Fibroblast of skin of right biceps (primary cell): ENCODE measurements at regions not wholly inside any gene's neighbourhood (a gene's known extent, or its start where the extent isn't known, plus 50 kb on each side); places are given as distances from the start of the nearest gene placed in this dataset.
"Not testable (repeated sequence)": the region's sequence is repeated elsewhere in the genome, so short reads cannot be mapped to it uniquely, and the experiment has no call there.

Source experiments
- DNase-seq: peaks from one replicate; pipeline ENCODE4 v3.0.0-alpha.2; 2013

DNA sequence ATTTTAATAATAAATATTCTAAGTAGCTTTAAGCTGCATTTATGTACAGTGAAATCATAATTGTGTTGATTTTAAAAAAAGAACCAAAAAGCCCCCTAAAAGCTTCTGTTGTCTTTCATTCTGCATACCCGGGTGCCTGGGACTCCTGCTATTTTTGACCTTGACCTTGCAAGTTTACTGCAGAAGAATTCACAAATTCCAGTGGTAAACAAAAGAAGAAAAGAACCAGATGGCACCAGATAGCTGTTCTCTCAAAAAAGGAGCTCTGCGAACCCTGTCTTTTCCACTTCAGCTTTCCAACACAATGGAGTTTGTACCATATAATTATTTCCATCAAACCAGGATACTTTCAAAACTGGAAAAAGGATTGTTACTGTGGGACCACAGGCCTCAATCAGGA, 363.3 kb downstream of the SMOC2 start:
- no peak for DNase-seq

- no peak for DNase-seq
Measured at GRCh38 chr6:168803874-168804273, 362.9 kb downstream of the SMOC2 start.

DNA sequence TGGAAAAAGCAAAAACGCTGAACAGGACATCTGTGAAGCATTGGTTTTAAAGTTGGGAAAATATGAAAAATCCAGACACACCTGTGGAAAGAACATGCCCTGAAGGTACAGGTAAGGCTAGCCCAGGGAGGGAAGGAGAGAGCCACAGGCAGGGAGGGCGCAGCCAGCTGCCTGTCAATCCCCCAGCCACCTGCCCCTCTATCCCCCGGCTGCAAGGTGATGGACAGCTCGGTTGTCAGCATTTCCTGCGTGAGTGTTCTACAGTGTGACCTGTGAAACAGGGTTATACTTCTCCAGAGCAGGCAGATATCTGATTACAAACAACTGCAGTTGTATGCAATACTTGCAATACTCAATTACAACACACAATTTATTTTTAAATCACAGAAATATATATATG, 358.1 kb downstream of the SMOC2 start:
- no peak for DNase-seq

- no peak for DNase-seq
Measured at GRCh38 chr6:168796106-168796505, 355.1 kb downstream of the SMOC2 start.

DNA sequence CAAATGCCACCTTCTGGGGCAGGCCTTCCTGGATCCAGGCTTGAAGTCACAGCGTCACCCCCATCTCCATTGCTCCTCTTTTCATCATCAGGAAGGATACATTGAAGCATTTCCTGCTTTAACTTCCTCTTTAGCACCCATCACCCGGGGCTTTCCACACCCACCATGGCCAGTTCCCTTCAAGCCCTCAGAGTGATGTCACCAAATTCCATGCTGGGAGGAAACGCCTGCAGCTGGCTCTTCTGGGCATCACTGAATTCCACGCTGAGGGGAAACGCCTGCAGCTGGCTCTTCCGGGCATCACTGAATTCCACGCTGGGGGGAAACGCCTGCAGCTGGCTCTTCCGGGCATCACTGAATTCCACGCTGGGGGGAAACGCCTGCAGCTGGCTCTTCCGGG, 354.6 kb downstream of the SMOC2 start:
- not testable (repeated sequence) for DNase-seq

- no peak for DNase-seq
Measured at GRCh38 chr6:168794491-168794890, 353.5 kb downstream of the SMOC2 start.

- no peak for DNase-seq
Measured at GRCh38 chr6:168793649-168794048, 352.7 kb downstream of the SMOC2 start.

- no peak for DNase-seq
Measured at GRCh38 chr6:168791917-168792316, 350.9 kb downstream of the SMOC2 start.

GRCh38 chr6:168789699-168790098, 348.7 kb downstream of the SMOC2 start:
- no peak for DNase-seq

- DNase-seq, result no peak
Measured at GRCh38 chr6:168785720-168786511, 344.9 kb downstream of the SMOC2 start.

DNA sequence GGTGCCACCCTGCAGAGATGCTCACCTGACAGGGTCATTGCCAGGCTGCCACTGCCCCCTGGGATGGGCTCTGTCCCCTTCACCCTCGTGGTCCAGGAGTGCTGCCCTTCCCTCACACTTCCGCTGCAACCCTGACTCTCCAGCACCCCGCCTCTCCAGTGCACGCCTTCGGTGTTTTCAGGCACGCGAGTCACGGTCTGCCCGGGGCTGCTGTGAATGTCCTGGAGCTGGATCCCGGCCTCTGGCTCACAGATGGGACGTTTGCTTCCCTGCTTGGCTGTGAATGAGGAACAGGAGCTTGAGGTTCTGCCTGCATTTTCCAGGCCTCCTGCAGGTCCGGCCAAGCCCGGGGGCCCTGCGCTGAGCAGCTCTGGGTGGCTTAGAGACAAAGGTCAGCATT, 343.4 kb downstream of the SMOC2 start:
- no peak for DNase-seq

- no peak for DNase-seq
Measured at GRCh38 chr6:168783720-168784119, 342.7 kb downstream of the SMOC2 start.

- DNase-seq, result no peak
Measured at GRCh38 chr6:168782187-168782751, 341.3 kb downstream of the SMOC2 start.

- DNase-seq, result peak; percentile 2
Measured at GRCh38 chr6:168778201-168778600, 337.2 kb downstream of the SMOC2 start.

DNA sequence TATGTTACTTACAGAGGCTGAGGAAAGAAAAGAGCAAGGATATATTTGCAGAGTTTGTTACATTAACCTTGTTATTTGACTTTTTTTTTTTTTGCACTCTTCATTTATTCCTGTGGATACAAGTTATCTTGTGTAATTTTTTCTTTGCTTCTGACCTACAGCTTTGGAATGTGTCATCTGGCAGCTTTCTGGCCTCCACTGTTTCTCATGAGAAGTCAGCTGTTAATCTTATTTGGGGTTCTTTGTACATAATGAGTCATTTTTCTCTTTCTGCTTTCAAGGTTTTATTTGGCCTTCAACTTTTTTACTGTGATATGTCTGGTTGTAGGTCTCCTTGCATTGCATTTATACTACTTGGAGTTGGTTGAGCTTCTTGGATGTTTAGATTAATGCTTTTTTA, 333.4 kb downstream of the SMOC2 start:
- peak; percentile 6 for DNase-seq

- DNase-seq, result no peak
Measured at GRCh38 chr6:168773788-168774187, 332.8 kb downstream of the SMOC2 start.

GRCh38 chr6:168765752-168766151, 324.8 kb downstream of the SMOC2 start:
- no peak for DNase-seq

- DNase-seq, result peak; percentile 65
Measured at GRCh38 chr6:168756009-168756634, 315.1 kb downstream of the SMOC2 start.

DNA sequence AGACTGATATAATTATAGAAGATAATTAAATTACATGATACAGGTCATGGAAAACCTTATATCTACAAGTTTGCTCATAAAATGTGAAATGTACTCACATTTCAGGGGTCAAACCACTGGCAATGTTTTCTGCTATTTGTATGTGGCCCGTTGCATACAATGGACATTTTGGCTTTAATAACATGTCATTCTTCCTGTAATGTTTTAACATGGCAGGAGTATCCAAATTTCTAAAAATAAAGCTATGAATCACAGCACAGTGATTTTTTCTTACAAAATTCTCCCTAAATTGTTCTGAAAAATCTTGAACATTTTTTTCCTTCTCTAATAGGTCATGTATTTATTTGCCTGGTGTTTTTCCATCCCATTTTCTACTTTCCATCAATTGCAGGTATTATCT, 305.7 kb downstream of the SMOC2 start:
- DNase-seq, result no peak

DNA sequence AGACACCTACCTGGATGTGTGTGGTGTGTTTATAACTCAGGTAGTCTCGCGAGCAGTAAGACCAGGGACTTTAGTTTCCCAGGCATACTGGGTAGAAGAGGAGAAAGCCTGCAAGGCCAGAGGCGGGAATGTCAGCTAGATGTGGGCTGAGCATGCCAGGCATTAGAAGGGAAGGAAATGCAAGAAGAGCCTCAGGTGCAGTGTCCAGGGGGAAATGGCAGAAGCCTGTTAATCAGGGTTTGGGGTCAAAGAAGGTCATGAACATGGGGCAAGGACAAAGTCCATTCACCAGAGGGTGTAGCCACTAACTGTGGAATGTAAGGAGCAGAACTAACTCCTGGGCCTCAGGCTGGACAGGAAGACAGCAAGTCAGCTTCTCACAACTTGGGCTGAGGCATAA, 305.0 kb downstream of the SMOC2 start:
- no peak for DNase-seq

GRCh38 chr6:168744861-168745260, 303.9 kb downstream of the SMOC2 start:
- DNase-seq, result no peak

GRCh38 chr6:168741942-168742782, 301.2 kb downstream of the SMOC2 start:
- DNase-seq, result no peak

- DNase-seq, result no peak
Measured at GRCh38 chr6:168741305-168741704, 300.3 kb downstream of the SMOC2 start.
